ENCODE measurements at regions not wholly inside any gene's neighbourhood (a gene's known extent, or its start where the extent isn't known, plus 50 kb on each side); places are given as distances from the start of the nearest gene placed in this dataset.
"Not testable (repeated sequence)": the region's sequence is repeated elsewhere in the genome, so short reads cannot be mapped to it uniquely, and the experiment has no call there.

DNA sequence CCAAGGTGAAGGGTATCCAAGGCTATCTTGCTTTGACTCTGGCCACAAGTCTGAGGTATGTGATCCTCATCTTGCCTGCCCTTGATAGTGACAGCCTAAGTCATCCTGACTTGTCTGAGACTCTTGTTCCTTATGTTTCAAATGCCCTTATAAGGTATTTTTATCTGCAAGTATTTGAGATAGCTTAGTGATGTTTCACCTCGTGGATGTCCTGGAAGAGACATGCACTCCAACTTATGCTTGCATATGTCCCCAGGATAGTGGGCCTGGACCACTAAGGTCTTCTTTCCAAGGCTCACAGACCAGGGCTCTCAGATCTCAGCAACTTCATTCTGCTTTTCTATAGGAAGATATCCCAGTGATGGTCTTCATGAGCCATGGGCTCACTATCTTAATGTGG, 120.5 kb upstream of the WDR1 start:
- Histone ChIP-seq H3K36me3 (no peaks in the 10 kb centered on the region), H3K4me3 (no peak overlapping the region), H3K27me3 (no peaks in the 10 kb centered on the region), H3K4me1 (no peaks in the 10 kb centered on the region), H3K27ac (no peak overlapping the region), H3K9me3 (no peaks in the 10 kb centered on the region)
- DNase-seq (ENCODE audit: extremely low spot score in 2 of 2) = no peak
- intact Hi-C loops (cut with DNase I) = no loop called here
- TF ChIP-seq POLR2AphosphoS5 (IDR thresholded peaks at IDR 0.05; ENCODE audit: insufficient read depth in 1 of 2, low read depth in 1 of 2) = no peak
- TF ChIP-seq, protein P1, sequence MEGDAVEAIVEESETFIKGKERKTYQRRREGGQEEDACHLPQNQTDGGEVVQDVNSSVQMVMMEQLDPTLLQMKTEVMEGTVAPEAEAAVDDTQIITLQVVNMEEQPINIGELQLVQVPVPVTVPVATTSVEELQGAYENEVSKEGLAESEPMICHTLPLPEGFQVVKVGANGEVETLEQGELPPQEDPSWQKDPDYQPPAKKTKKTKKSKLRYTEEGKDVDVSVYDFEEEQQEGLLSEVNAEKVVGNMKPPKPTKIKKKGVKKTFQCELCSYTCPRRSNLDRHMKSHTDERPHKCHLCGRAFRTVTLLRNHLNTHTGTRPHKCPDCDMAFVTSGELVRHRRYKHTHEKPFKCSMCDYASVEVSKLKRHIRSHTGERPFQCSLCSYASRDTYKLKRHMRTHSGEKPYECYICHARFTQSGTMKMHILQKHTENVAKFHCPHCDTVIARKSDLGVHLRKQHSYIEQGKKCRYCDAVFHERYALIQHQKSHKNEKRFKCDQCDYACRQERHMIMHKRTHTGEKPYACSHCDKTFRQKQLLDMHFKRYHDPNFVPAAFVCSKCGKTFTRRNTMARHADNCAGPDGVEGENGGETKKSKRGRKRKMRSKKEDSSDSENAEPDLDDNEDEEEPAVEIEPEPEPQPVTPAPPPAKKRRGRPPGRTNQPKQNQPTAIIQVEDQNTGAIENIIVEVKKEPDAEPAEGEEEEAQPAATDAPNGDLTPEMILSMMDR (IDR thresholded peaks at IDR 0.05) = no peak
- TF ChIP-seq POLR2A (IDR thresholded peaks at IDR 0.05) = no peak

DNA sequence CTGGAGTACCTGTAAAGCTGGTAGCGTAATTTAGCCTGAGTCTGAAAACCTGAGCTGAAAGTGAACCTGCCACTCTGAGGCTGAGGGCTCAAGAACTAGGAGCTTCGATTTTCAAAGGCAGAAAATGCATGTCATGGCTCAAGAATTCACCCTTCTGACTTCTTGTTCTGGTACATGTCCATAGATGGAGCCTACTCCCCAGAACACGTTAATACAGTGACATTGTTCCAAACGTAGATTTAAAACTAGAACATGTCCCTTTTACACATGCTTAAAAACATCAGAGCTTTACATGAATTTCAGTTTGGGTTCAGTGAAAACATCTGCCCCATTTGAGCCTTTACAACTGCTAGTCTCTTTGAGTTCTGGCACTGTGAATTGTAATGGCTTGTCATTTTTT, 115.5 kb upstream of the WDR1 start:
- intact Hi-C loops (cut with DNase I) = no loop called here

DNA sequence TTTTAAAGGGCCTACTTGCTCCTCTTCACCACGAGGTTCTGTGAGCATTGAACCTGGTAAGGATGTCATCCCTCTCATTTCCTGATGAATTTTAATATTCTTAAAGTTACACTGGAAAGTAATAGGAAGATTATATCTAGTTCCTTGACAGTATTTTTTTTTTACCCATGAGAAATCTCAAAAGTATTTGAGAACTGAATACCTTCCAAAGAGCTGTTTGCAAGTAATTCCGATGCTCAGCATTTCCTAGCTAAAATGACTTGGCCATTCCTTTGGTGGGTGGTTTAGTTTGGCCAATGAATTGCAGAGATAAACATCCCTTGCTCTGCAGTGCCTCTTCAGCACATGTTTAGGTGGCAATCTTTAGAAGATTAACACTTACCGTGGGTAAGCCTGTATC, 110.2 kb upstream of the WDR1 start:
- H3K4me1 ChIP-seq = no peaks in the 10 kb centered on the region
- DNase-seq (ENCODE audit: extremely low spot score in 2 of 2) = no peak
- no peaks in the 10 kb centered on the region for H3K9me3 ChIP-seq
- intact Hi-C loops (cut with DNase I) = no loop called here
- H3K4me3 ChIP-seq = no peak overlapping the region
- no peaks in the 10 kb centered on the region for H3K27me3 ChIP-seq
- no peak for TF ChIP-seq POLR2AphosphoS5 (IDR thresholded peaks at IDR 0.05; ENCODE audit: insufficient read depth in 1 of 2, low read depth in 1 of 2)
- no peak for TF ChIP-seq POLR2A (IDR thresholded peaks at IDR 0.05)
- TF ChIP-seq, protein P1 (IDR thresholded peaks at IDR 0.05) = no peak
- H3K36me3 ChIP-seq = no peaks in the 10 kb centered on the region
- no peak overlapping the region for H3K27ac ChIP-seq

More for the DNA sequence above, 115.5 kb upstream of the WDR1 start:
- no peaks in the 10 kb centered on the region for H3K9me3 ChIP-seq
- no peak overlapping the region for H3K27ac ChIP-seq
- H3K4me1 ChIP-seq = no peaks in the 10 kb centered on the region
- no peaks in the 10 kb centered on the region for H3K27me3 ChIP-seq
- no peaks in the 10 kb centered on the region for H3K36me3 ChIP-seq
- TF ChIP-seq POLR2AphosphoS5 (IDR thresholded peaks at IDR 0.05; ENCODE audit: insufficient read depth in 1 of 2, low read depth in 1 of 2) = peak in 1 of 2 donors; percentile 36
- no peak for TF ChIP-seq POLR2A (IDR thresholded peaks at IDR 0.05)
- DNase-seq (ENCODE audit: extremely low spot score in 2 of 2) = no peak
- no peak overlapping the region for H3K4me3 ChIP-seq

DNA sequence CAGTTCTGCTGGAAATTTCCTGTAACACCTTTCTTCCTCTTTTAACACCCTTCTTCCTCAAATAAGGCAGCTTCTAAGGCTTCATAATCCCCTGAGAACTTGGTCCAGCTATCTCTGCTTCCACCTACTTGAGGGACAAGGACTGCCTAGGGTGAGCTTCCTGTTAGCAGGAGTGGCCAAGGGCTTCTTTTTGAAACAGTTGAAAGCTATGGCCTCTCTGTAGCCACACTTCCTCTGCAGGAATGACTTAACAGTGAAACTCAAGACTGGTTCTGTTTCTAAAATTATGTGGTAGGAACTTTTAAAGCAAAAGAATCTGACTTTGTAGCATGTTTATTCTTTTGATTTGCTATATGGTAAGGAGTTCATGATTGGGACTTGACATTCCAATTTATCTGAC, 108.5 kb upstream of the WDR1 start:
- H3K4me1 ChIP-seq = no peaks in the 10 kb centered on the region
- DNase-seq (ENCODE audit: extremely low spot score in 2 of 2) = no peak
- intact Hi-C loops (cut with DNase I) = no loop called here
- H3K4me3 ChIP-seq = no peak overlapping the region
- H3K36me3 ChIP-seq = no peaks in the 10 kb centered on the region
- H3K9me3 ChIP-seq = no peaks in the 10 kb centered on the region
- TF ChIP-seq POLR2AphosphoS5 (IDR thresholded peaks at IDR 0.05; ENCODE audit: insufficient read depth in 1 of 2, low read depth in 1 of 2) = no peak
- TF ChIP-seq, protein P1 (IDR thresholded peaks at IDR 0.05) = no peak
- no peak for TF ChIP-seq POLR2A (IDR thresholded peaks at IDR 0.05)
- no peak overlapping the region for H3K27ac ChIP-seq
- H3K27me3 ChIP-seq = no peaks in the 10 kb centered on the region

DNA sequence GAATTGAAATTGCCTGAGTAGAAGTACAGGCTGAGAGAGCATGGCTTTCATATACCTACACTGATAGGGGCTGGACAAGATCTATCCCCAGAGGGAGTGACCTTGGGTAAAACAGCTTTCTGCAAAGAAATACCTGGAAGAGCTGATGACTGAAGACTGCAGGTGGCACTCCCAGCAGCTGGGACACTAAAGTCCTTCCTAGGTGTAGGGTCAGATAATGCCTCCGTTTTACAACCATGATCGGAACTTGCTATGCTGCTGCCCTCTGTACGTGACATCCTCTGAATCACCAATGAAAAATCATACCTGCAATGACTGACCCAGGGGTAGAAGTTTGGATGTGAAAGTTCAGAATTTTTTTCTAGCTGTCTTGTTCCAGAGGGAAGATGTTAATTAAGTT, 107.2 kb upstream of the WDR1 start:
- Histone ChIP-seq H3K4me3 (no peak overlapping the region), H3K27ac (no peak overlapping the region), H3K9me3 (no peaks in the 10 kb centered on the region), H3K4me1 (no peaks in the 10 kb centered on the region), H3K27me3 (no peaks in the 10 kb centered on the region), H3K36me3 (no peaks in the 10 kb centered on the region)
- TF ChIP-seq, protein P1 (IDR thresholded peaks at IDR 0.05) = no peak
- no peak for TF ChIP-seq POLR2A (IDR thresholded peaks at IDR 0.05)
- no peak for TF ChIP-seq POLR2AphosphoS5 (IDR thresholded peaks at IDR 0.05; ENCODE audit: insufficient read depth in 1 of 2, low read depth in 1 of 2)
- DNase-seq (ENCODE audit: extremely low spot score in 2 of 2) = no peak
- intact Hi-C loops (cut with DNase I) = no loop called here

DNA sequence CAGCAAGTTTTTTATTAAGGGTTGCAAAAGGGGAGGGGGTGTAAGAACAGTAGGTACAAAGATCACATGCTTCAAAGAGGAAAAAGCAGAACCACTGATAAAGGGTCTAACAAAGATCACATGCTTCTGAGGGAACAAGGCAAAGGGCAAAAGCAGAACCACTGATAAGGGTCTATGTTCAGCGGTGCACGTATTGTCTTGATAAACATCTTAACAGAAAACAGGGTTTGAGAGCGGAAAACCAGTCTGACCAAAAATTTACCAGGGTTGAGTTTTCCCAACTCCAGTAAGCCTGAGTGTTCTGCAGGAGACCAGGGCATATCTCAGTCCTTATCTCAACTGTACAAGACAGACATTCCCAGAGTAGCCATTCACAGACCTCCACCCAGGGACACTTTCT, 96.9 kb upstream of the WDR1 start:
- H3K4me1 ChIP-seq; H3K4me3 ChIP-seq; H3K36me3 ChIP-seq; H3K27me3 ChIP-seq; intact Hi-C loops (cut with DNase I); DNase-seq (ENCODE audit: extremely low spot score in 2 of 2); H3K27ac ChIP-seq; H3K9me3 ChIP-seq: not testable (repeated sequence)

Measured in vagina (tissue), 2 donors.